ENCODE measurements at regions not wholly inside any gene's neighbourhood (a gene's known extent, or its start where the extent isn't known, plus 50 kb on each side); places are given as distances from the start of the nearest gene placed in this dataset.

DNA sequence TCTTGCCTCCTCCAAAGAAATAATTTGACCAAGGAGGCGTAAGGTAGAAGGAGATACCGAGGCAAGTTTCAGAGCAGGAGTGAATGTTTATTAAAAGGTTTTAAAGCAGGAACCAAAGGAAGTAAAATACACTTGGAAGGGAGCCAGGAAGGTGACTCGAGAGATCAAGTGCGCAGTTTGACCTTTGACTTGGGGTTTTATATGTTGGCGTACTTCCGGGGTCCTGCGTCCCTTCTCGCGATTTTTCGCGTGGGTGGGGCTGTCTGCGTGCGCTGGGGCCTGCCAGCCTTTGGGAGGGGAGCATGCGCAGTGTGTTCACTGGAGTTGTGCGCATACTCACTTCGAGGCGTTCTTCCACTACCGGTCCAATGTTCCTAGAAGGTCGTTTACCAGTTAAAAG, 166.0 kb upstream of the IRX2 start:
- Histone ChIP-seq H4K20me1 (ENCODE audit: insufficient read depth) (no peaks in the 10 kb centered on the region), H3K27me3 (ENCODE audit: insufficient read depth) (no peaks in the 10 kb centered on the region; the same call in 1 of the 2 replicates), H3K4me1 (ENCODE audit: control insufficient read depth in 1 of 2, insufficient read depth in 2 of 2, low read depth in 1 of 2, low read length in 1 of 2) (no peaks in the 10 kb centered on the region), H3K4me2 (no peak overlapping the region), H3K4me3 (ENCODE audit: low read depth in 2 of 2, low read length in 1 of 2) (no peak overlapping the region), H3K27ac (ENCODE audit: low read depth in 2 of 2, low read length in 1 of 2) (no peak overlapping the region), H3F3A (replicated peaks; ENCODE audit: insufficient read depth) (no peaks in the 10 kb centered on the region), H3K36me3 (replicated peaks in 1 of 2; ENCODE audit: control insufficient read depth in 1 of 2, insufficient read depth in 2 of 2, low read length in 1 of 2) (no peaks in the 10 kb centered on the region), H3K9ac (no peak overlapping the region), H2AFZ (ENCODE audit: low read depth) (no peak overlapping the region), H3K9me3 (no peaks in the 10 kb centered on the region), H3K79me2 (ENCODE audit: insufficient read depth) (no peaks in the 10 kb centered on the region), H3K9me2 (no peaks in the 10 kb centered on the region)
- DNase-seq = no peak
- CTCF ChIA-PET = no interaction called here
- POLR2A ChIA-PET = no interaction called here
- no peak for TF ChIP-seq JUND (IDR thresholded peaks at IDR 0.05)
- TF ChIP-seq, protein P1, sequence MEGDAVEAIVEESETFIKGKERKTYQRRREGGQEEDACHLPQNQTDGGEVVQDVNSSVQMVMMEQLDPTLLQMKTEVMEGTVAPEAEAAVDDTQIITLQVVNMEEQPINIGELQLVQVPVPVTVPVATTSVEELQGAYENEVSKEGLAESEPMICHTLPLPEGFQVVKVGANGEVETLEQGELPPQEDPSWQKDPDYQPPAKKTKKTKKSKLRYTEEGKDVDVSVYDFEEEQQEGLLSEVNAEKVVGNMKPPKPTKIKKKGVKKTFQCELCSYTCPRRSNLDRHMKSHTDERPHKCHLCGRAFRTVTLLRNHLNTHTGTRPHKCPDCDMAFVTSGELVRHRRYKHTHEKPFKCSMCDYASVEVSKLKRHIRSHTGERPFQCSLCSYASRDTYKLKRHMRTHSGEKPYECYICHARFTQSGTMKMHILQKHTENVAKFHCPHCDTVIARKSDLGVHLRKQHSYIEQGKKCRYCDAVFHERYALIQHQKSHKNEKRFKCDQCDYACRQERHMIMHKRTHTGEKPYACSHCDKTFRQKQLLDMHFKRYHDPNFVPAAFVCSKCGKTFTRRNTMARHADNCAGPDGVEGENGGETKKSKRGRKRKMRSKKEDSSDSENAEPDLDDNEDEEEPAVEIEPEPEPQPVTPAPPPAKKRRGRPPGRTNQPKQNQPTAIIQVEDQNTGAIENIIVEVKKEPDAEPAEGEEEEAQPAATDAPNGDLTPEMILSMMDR (IDR thresholded peaks at IDR 0.05) = no peak
- TF ChIP-seq TAF1 (IDR thresholded peaks at IDR 0.05; ENCODE audit: borderline replicate concordance, low read depth, low read length) = no peak
- WGBS (ENCODE audit: low lambda C conversion rate) = 23% methylated on average over 16 of the region's 19 CpGs

- Histone ChIP-seq H3K4me1 (ENCODE audit: control insufficient read depth in 1 of 2, insufficient read depth in 2 of 2, low read depth in 1 of 2, low read length in 1 of 2) (no peaks in the 10 kb centered on the region), H3K27me3 (ENCODE audit: insufficient read depth) (no peaks in the 10 kb centered on the region; the same call in 1 of the 2 replicates), H3K79me2 (ENCODE audit: insufficient read depth) (no peaks in the 10 kb centered on the region), H3K9me2 (no peaks in the 10 kb centered on the region), H3K9me3 (no peaks in the 10 kb centered on the region), H3F3A (replicated peaks; ENCODE audit: insufficient read depth) (no peaks in the 10 kb centered on the region), H3K9ac (no peak overlapping the region), H3K4me2 (no peak overlapping the region), H3K4me3 (ENCODE audit: low read depth in 2 of 2, low read length in 1 of 2) (no peak overlapping the region), H3K36me3 (replicated peaks in 1 of 2; ENCODE audit: control insufficient read depth in 1 of 2, insufficient read depth in 2 of 2, low read length in 1 of 2) (no peaks in the 10 kb centered on the region), H2AFZ (ENCODE audit: low read depth) (no peak overlapping the region), H4K20me1 (ENCODE audit: insufficient read depth) (no peaks in the 10 kb centered on the region), H3K27ac (ENCODE audit: low read depth in 2 of 2, low read length in 1 of 2) (no peak overlapping the region)
- CTCF ChIA-PET = no interaction called here
- no peak for DNase-seq
- POLR2A ChIA-PET = no interaction called here
- 22% methylated on average over 14 of the region's 16 CpGs for WGBS (ENCODE audit: low lambda C conversion rate)
- TF ChIP-seq, protein P2, sequence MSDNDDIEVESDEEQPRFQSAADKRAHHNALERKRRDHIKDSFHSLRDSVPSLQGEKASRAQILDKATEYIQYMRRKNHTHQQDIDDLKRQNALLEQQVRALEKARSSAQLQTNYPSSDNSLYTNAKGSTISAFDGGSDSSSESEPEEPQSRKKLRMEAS (IDR thresholded peaks at IDR 0.05; ENCODE audit: low read depth) = no peak
- TF ChIP-seq EP300 (IDR thresholded peaks at IDR 0.05; ENCODE audit: borderline replicate concordance in 1 of 2, low read depth in 1 of 2, low read length in 1 of 2) (no peak), RXRA (IDR thresholded peaks at IDR 0.05; ENCODE audit: borderline replicate concordance, low read depth) (no peak), MEF2A (IDR thresholded peaks at IDR 0.05; ENCODE audit: borderline replicate concordance, low read depth) (no peak), USF1 (IDR thresholded peaks at IDR 0.05; ENCODE audit: borderline replicate concordance, low read depth) (no peak), PBX3 (IDR thresholded peaks at IDR 0.05) (no peak), NRF1 (IDR thresholded peaks at IDR 0.05; ENCODE audit: low read depth, low read length) (no peak), SIN3A (IDR thresholded peaks at IDR 0.05; ENCODE audit: borderline replicate concordance, low read depth, low read length) (no peak), GABPA (IDR thresholded peaks at IDR 0.05; ENCODE audit: low read depth) (no peak), USF2 (IDR thresholded peaks at IDR 0.05; ENCODE audit: borderline replicate concordance, low read depth, low read length) (no peak), SMC3 (IDR thresholded peaks at IDR 0.05; ENCODE audit: low read depth, low read length) (no peak), FOXJ3 (CRISPR knock-in tag; IDR thresholded peaks at IDR 0.05) (no peak), FOXM1 (IDR thresholded peaks at IDR 0.05; ENCODE audit: low read depth) (no peak), EZH2phosphoT487 (IDR thresholded peaks at IDR 0.05; ENCODE audit: borderline replicate concordance, low read depth) (no peak), GATA2 (CRISPR knock-in tag; IDR thresholded peaks at IDR 0.05) (no peak), JUND (IDR thresholded peaks at IDR 0.05) (no peak)
- TF ChIP-seq, protein P1 (IDR thresholded peaks at IDR 0.05) = no peak
- TF ChIP-seq, protein P3, sequence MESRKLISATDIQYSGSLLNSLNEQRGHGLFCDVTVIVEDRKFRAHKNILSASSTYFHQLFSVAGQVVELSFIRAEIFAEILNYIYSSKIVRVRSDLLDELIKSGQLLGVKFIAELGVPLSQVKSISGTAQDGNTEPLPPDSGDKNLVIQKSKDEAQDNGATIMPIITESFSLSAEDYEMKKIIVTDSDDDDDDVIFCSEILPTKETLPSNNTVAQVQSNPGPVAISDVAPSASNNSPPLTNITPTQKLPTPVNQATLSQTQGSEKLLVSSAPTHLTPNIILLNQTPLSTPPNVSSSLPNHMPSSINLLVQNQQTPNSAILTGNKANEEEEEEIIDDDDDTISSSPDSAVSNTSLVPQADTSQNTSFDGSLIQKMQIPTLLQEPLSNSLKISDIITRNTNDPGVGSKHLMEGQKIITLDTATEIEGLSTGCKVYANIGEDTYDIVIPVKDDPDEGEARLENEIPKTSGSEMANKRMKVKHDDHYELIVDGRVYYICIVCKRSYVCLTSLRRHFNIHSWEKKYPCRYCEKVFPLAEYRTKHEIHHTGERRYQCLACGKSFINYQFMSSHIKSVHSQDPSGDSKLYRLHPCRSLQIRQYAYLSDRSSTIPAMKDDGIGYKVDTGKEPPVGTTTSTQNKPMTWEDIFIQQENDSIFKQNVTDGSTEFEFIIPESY (IDR thresholded peaks at IDR 0.05; ENCODE audit: borderline replicate concordance, low read depth) = no peak
Measured at GRCh38 chr5:2917093-2917492, 165.6 kb upstream of the IRX2 start.
